Stimulated activated CD4-positive, alpha-beta T cell treated with anti-CD3 and anti-CD28 coated beads, Interleukin-4, amount 100 ng/mL, for 24 hours (primary cell): ENCODE measurements at regions not wholly inside any gene's neighbourhood (a gene's known extent, or its start where the extent isn't known, plus 50 kb on each side); places are given as distances from the start of the nearest gene placed in this dataset.

ENCODE experiments used
- DNase-seq: peaks from one replicate; pipeline ENCODE4 v3.0.0-alpha.2; 2020

GRCh38 chr18:25630682-25631081 is 278.7 kb upstream of the ZNF521 start:
- DNase-seq = no peak

- no peak for DNase-seq
These were observed 269.7 kb upstream of the ZNF521 start for GRCh38 chr18:25621682-25622081.

GRCh38 chr18:25621144-25621543 is 269.2 kb upstream of the ZNF521 start:
- DNase-seq = no peak

GRCh38 chr18:25614168-25614567 is 262.2 kb upstream of the ZNF521 start:
- no peak for DNase-seq

GRCh38 chr18:25612466-25612865 is 260.5 kb upstream of the ZNF521 start:
- DNase-seq = no peak

- no peak for DNase-seq
These were observed 256.1 kb upstream of the ZNF521 start for GRCh38 chr18:25608091-25608490.

GRCh38 chr18:25604894-25605597 is 253.1 kb upstream of the ZNF521 start:
- DNase-seq = no peak

- no peak for DNase-seq
These were observed 252.4 kb upstream of the ZNF521 start for GRCh38 chr18:25604196-25604893.

- DNase-seq = no peak
These were observed 247.5 kb upstream of the ZNF521 start for GRCh38 chr18:25599443-25599842.

GRCh38 chr18:25597476-25597875 is 245.5 kb upstream of the ZNF521 start:
- no peak for DNase-seq

GRCh38 chr18:25595274-25596060 is 243.5 kb upstream of the ZNF521 start:
- DNase-seq = no peak

- no peak for DNase-seq
These were observed 242.4 kb upstream of the ZNF521 start for GRCh38 chr18:25594351-25594750.

GRCh38 chr18:25592804-25593360 is 240.9 kb upstream of the ZNF521 start:
- DNase-seq = no peak

GRCh38 chr18:25590456-25590855 is 238.5 kb upstream of the ZNF521 start:
- DNase-seq = no peak

- DNase-seq = no peak
These were observed 235.6 kb upstream of the ZNF521 start for GRCh38 chr18:25587545-25587944.

- DNase-seq = no peak
These were observed 217.0 kb upstream of the ZNF521 start for GRCh38 chr18:25568986-25569385.

GRCh38 chr18:25563816-25564683 is 212.1 kb upstream of the ZNF521 start:
- no peak for DNase-seq

- DNase-seq = no peak
These were observed 211.4 kb upstream of the ZNF521 start for GRCh38 chr18:25563346-25563745.

GRCh38 chr18:25561918-25562317 is 210.0 kb upstream of the ZNF521 start:
- DNase-seq = no peak

- DNase-seq = no peak
These were observed 208.4 kb upstream of the ZNF521 start for GRCh38 chr18:25560369-25560768.

GRCh38 chr18:25557011-25557410 is 205.0 kb upstream of the ZNF521 start:
- DNase-seq = no peak

GRCh38 chr18:25553631-25554263 is 201.8 kb upstream of the ZNF521 start:
- DNase-seq = no peak
